HG03378 (cell line): ENCODE measurements at regions not wholly inside any gene's neighbourhood (a gene's known extent, or its start where the extent isn't known, plus 50 kb on each side); places are given as distances from the start of the nearest gene placed in this dataset.
"Not testable (repeated sequence)": the region's sequence is repeated elsewhere in the genome, so short reads cannot be mapped to it uniquely, and the experiment has no call there.

Source experiments
- ATAC-seq: cut with Tn5 transposase; IDR thresholded peaks from one replicate; pipeline ENCODE4 v1.9.1; 2021; ENCODE audit warnings: mild to moderate bottlenecking, moderate library complexity; ENCODE audit not compliant: unreplicated experiment

DNA sequence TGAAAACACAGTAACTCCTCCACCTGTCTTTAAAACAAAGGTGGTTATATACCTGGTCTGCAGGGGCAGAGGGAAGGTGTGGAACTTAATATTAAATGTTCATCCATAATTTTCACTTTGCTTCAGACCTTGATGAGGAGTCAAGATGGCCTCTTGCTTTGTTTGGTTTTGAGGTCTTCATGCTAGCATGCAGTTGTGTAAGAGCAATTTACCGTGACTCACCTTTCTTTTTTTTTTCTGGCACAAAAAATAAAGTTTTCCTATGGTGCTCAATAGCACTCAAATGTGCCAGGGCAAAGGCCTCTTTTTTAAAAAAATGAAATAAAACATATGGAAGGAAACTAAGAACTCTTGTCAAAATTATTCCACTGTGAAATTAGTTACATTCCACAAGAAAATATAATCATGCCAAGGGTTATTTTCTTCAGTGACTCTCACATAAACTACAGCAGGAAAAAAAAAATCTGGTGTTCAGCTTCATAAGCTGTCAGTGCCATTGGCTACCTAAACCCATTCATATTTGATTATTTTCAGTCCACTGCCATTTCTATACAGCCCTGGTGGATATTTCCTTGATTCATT, 128.2 kb downstream of the SLC7A11 start:
- ATAC-seq, result peak; percentile 26

- ATAC-seq, result not testable (repeated sequence)
Measured at GRCh38 chr4:138112890-138113289, 129.3 kb downstream of the SLC7A11 start.

GRCh38 chr4:138112389-138112788, 129.8 kb downstream of the SLC7A11 start:
- ATAC-seq, result no peak

- ATAC-seq, result no peak
Measured at GRCh38 chr4:138111462-138112000, 130.6 kb downstream of the SLC7A11 start.

DNA sequence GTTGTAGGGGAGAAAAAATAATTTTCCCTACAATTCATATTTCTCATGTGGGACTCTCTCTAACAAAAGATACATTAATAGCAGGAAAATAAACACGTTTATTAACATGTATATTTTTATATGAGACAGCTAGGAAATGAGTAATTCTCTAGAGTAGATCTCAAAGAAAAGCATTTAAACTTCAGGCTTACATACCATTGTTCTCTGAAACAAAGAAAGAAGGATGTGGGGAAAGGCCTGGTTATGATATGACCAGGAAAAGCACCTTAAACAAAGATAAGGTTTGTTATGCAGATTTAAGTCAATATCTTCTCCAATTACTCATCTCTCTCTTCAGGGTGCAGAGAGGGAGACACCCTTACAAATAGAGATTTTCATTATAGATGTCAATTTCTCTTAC, 131.3 kb downstream of the SLC7A11 start:
- peak; percentile 36 for ATAC-seq

GRCh38 chr4:138107023-138107422, 135.1 kb downstream of the SLC7A11 start:
- ATAC-seq, result no peak

DNA sequence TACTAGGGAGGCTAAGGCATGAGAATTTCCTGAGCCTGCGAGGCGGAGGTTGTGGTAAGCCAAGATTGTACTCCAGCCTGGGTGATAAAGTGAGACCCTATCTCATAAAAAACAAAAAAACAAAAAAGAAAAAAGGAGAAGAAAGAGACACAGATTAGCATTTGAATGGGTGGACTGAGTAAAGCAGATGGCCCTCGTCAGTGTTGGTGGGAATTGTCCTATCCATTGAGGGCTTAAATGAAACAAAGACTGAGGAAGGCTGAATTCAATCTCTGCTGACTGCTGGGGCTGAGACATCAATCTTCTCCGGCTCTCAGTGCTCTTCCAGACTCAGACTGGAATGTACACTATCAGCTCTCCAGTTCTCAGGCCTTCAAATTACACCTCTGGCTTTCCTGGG, 136.8 kb downstream of the SLC7A11 start:
- ATAC-seq, result no peak

DNA sequence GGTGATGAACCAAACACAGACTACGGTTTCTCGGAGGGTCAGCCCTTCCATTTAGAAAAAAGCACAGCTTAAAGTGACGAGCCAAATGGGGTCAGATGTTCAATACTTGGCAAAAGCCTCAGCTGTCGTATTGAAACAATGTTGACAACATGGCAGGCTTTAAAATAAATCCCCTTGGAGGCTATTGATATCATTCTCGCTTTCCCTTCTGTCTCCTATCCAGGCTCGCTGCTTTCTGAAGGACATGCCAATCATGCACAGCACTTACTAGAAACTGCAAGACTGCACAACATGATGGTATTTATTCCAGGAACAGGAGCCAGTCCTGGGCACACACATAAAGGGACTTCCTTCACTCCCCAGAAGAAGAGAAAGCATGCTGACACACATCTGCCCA, 137.9 kb downstream of the SLC7A11 start:
- no peak for ATAC-seq

DNA sequence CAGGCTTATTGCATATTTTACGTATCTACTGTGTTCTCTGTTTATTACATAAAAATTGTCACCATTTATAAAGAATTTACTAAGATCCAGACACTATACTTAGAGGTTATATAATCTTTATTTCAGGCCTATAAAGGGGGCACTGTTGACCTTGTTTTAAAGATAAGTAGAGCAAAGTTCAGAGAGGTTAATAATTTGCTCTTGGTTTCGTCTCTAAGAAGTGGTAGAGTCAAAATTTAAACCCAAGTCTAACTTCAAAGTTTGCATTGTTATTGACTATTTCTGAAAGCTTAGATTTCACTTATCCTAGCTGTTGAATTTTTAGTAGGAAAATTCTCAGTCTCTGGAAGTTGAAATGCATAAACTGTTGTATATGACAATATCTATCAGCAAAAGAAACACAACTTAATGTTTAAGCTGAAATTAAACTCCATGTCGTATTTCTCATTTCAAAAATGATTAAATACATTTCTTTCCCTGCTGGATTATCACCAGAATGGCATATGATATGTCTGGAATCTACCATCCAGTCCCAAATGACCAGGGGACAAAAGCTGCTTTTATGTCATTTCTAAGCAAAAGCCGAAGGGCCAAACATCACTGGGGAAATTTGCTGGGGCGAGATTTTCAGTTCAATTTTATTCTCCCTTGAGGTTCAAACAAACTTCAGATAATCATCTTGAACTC, 138.4 kb downstream of the SLC7A11 start:
- ATAC-seq, result no peak

- ATAC-seq, result no peak
Measured at GRCh38 chr4:138099385-138099784, 142.8 kb downstream of the SLC7A11 start.

- no peak for ATAC-seq
Measured at GRCh38 chr4:138097912-138098600, 144.1 kb downstream of the SLC7A11 start.

DNA sequence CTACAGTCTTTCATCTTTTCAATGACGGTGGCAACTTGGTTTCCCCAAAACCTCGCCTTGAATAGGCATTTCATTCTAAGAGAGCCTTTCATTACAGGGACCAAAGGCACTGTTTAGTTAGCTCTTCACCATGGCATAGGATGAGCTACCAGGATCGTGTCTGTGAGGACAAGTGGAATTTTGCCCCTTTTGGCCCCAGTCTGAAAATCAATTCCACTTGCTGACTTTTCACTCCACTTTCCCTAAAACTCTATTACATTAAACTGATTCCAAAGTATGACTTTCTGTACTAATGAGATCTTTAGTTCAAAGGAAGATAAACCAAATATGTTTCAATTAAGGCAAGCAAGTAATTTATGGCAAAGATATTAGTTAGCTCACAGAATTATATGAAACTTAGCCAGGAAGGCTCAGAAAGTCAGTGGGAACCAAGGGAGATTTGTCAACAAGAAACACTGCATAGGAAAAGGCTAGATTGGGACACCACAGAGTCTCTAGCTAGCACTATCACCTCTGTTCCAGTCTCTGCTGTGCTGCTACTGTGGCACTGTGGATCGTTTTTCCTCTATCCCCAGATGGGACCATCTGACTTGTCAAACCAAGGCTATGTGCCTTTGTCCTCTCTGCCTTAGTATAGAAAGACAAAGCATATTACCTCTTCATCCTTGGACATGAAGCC, 145.6 kb downstream of the SLC7A11 start:
- ATAC-seq, result no peak

GRCh38 chr4:138095378-138095777, 146.8 kb downstream of the SLC7A11 start:
- no peak for ATAC-seq

GRCh38 chr4:138092060-138092459, 150.1 kb downstream of the SLC7A11 start:
- ATAC-seq, result no peak

DNA sequence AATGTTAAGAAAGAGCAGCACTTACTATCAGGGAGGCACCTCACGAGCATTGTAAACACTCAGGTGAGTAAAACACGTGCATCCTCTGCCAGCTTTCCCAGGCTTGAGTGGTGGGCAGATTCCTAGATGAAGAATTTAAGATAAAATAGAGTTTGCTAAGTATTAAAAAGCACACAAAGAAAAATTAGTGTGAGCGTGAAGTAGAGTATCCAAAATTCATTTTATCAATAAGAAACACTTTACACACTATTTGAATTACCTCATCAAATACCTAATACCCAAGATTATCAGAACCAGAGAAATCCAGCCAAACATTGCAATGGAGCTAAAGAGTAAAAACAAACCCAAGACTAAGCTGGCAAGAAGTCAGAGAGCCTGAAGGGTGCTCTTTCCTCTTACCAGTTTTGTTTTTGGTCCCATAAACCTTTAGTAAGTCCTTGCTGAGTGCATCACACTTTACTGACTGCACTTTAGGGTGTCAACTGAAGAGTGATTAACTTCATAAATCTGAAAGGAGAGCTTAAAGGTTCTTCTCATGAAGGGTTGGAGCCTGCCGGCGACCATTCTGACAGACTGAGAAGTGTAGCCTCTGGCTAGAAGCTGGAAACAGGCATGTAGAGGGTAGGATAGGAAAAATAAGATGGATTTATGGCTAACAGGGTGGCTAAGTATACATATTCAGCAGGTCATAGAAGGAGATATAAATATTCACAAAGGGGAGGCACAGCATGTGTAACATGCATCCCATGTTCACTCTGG, 151.1 kb downstream of the SLC7A11 start:
- ATAC-seq, result no peak

DNA sequence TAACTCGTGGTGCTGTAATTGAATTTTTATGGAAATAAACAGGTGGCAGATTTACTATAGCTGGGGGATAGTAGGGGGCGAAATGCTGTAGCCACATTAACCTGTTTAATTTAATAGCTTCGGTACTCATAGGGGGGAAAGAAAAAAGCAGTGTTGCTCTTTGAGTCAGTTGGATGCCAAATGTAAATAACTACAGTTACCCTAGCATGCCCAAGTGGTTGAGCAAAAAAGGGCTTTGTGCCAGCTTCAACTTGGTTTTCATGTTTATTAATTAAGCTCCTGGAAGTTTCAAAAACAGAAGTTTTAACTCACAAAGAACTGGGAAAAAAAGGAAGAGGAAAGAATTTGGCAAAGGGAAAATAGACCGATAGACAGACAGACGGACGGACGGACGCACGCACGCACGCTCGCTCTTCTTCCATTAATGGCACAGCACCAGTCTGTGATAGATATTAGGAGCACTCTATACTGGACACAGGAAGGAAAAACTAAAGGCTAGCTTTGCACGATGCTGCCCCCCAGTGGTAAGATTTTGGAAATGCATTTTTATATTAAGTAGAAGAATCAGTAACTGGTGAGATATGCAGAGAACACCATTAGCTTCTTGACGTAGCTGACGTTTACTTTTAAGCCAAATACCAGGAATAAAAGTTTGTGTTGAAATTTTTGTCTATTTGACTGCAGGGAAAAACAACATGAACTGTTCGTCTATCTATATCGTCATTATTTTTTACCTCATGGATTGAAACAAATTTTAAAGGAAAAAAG, 151.8 kb downstream of the SLC7A11 start:
- ATAC-seq, result peak; percentile 92

- no peak for ATAC-seq
Measured at GRCh38 chr4:138088449-138089208, 153.5 kb downstream of the SLC7A11 start.

DNA sequence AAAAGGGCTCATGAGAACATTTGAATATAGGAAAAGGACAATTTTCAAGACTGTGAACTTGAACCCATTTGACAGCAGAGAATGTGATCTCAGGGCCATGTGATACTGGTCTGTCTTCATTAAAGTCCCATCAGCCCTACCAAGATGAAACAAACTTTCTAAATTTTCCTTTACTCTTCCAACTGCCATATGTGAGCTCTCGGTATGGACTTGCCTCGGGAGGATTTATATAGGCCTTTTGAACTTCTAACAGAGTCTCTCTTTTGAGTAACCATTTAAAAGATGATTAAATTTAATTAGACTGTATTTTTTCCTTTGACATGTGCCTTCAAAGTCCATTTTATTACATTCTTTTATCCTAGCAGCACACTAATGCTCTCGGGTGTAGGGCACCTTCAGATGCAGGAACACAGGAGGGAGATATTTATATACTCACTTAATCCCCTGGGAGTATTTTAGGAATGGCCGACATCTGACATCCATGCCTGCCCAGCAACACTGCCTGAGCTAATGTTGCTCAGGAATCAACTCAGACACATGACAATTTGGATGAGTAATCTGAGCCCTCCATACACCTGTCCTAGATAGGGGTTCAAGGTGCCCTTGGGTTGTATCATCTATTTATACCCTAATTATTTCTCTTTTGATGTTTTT, 155.0 kb downstream of the SLC7A11 start:
- no peak for ATAC-seq

- no peak for ATAC-seq
Measured at GRCh38 chr4:138086611-138087041, 155.5 kb downstream of the SLC7A11 start.
